Activated CD4-positive, alpha-beta T cell treated with anti-CD3 and anti-CD28 coated beads for 48 hours (primary cell): ENCODE measurements at regions not wholly inside any gene's neighbourhood (a gene's known extent, or its start where the extent isn't known, plus 50 kb on each side); places are given as distances from the start of the nearest gene placed in this dataset.

Experiments
- DNase-seq: peaks from one replicate; pipeline ENCODE4 v3.0.0-alpha.2; 2020

- no peak for DNase-seq
Measured at GRCh38 chr6:11356404-11357155, 124.1 kb upstream of the NEDD9 start.

- DNase-seq: peak; percentile 84
Measured at GRCh38 chr6:11353921-11354389, 121.5 kb upstream of the NEDD9 start.

GRCh38 chr6:11350294-11350693 is 117.8 kb upstream of the NEDD9 start:
- DNase-seq: no peak

GRCh38 chr6:11349880-11350279 is 117.4 kb upstream of the NEDD9 start:
- no peak for DNase-seq

- no peak for DNase-seq
Measured at GRCh38 chr6:11346516-11346915, 114.0 kb upstream of the NEDD9 start.

- no peak for DNase-seq
Measured at GRCh38 chr6:11345536-11345935, 113.1 kb upstream of the NEDD9 start.

GRCh38 chr6:11343963-11344723 is 111.7 kb upstream of the NEDD9 start:
- no peak for DNase-seq

GRCh38 chr6:11341867-11342266 is 109.4 kb upstream of the NEDD9 start:
- DNase-seq: no peak

GRCh38 chr6:11341303-11341702 is 108.8 kb upstream of the NEDD9 start:
- DNase-seq: no peak

GRCh38 chr6:11339380-11339779 is 106.9 kb upstream of the NEDD9 start:
- no peak for DNase-seq

- DNase-seq: no peak
Measured at GRCh38 chr6:11337306-11337705, 104.8 kb upstream of the NEDD9 start.

- DNase-seq: no peak
Measured at GRCh38 chr6:11335826-11336225, 103.4 kb upstream of the NEDD9 start.

GRCh38 chr6:11333132-11333849 is 100.8 kb upstream of the NEDD9 start:
- no peak for DNase-seq

GRCh38 chr6:11332463-11332862 is 100.0 kb upstream of the NEDD9 start:
- no peak for DNase-seq

GRCh38 chr6:11331111-11331510 is 98.6 kb upstream of the NEDD9 start:
- no peak for DNase-seq

GRCh38 chr6:11330413-11330760 is 97.9 kb upstream of the NEDD9 start:
- no peak for DNase-seq

GRCh38 chr6:11329726-11330412 is 97.4 kb upstream of the NEDD9 start:
- no peak for DNase-seq

- no peak for DNase-seq
Measured at GRCh38 chr6:11328613-11329247, 96.3 kb upstream of the NEDD9 start.

GRCh38 chr6:11327961-11328360 is 95.5 kb upstream of the NEDD9 start:
- no peak for DNase-seq

- no peak for DNase-seq
Measured at GRCh38 chr6:11326116-11326515, 93.6 kb upstream of the NEDD9 start.

- peak; percentile 74 for DNase-seq
Measured at GRCh38 chr6:11324453-11325015, 92.1 kb upstream of the NEDD9 start.
